HepG2 (cell line): ENCODE measurements at regions not wholly inside any gene's neighbourhood (a gene's known extent, or its start where the extent isn't known, plus 50 kb on each side); places are given as distances from the start of the nearest gene placed in this dataset.

Experiments
- MYC ChIP-seq: sonication (generic); formaldehyde crosslinking; IDR thresholded peaks from 2 replicates; pipeline ENCODE4 v1.9.0; 2021; ENCODE audit warnings: missing genetic modification reagents, borderline replicate concordance
- SMARCE1 ChIP-seq: fragments of 450-650 bp; IDR thresholded peaks from 2 replicates; pipeline ENCODE4 v1.6.1; 2017; ENCODE audit warnings: borderline replicate concordance

- TF ChIP-seq SMARCE1: no peak
- no peak for TF ChIP-seq MYC (CRISPR knock-in tag)
Measured at GRCh38 chr9:11542781-11543180, 930.0 kb upstream of the PTPRD start.
